HG03558 (cell line): ENCODE measurements at regions not wholly inside any gene's neighbourhood (a gene's known extent, or its start where the extent isn't known, plus 50 kb on each side); places are given as distances from the start of the nearest gene placed in this dataset.
"Not testable (repeated sequence)": the region's sequence is repeated elsewhere in the genome, so short reads cannot be mapped to it uniquely, and the experiment has no call there.

Experiments used
- ATAC-seq: cut with Tn5 transposase; IDR thresholded peaks from one replicate; pipeline ENCODE4 v1.9.1; 2021; ENCODE audit warnings: moderate number of reproducible peaks; ENCODE audit not compliant: unreplicated experiment; ENCODE audit errors: extremely low read depth

GRCh38 chr2:208595386-208596275 is 189.0 kb downstream of the PTH2R start:
- ATAC-seq = no peak

- ATAC-seq = no peak
Measured at GRCh38 chr2:208607694-208608093, 201.1 kb downstream of the PTH2R start.

GRCh38 chr2:208608122-208608835 is 201.7 kb downstream of the PTH2R start:
- ATAC-seq = no peak

- no peak for ATAC-seq
Measured at GRCh38 chr2:208609166-208609804, 202.7 kb downstream of the PTH2R start.

- not testable (repeated sequence) for ATAC-seq
Measured at GRCh38 chr2:208615675-208616074, 209.1 kb downstream of the PTH2R start.

- ATAC-seq = no peak
Measured at GRCh38 chr2:208618220-208618619, 211.6 kb downstream of the PTH2R start.

- ATAC-seq = no peak
Measured at GRCh38 chr2:208619993-208620392, 213.4 kb downstream of the PTH2R start.

GRCh38 chr2:208620487-208620978 is 213.9 kb downstream of the PTH2R start:
- ATAC-seq = no peak

- ATAC-seq = no peak
Measured at GRCh38 chr2:208627110-208627884, 220.7 kb downstream of the PTH2R start.

- ATAC-seq = no peak
Measured at GRCh38 chr2:208627916-208628315, 221.3 kb downstream of the PTH2R start.

- no peak for ATAC-seq
Measured at GRCh38 chr2:208638059-208638458, 231.5 kb downstream of the PTH2R start.

GRCh38 chr2:208642125-208642779 is 235.7 kb downstream of the PTH2R start:
- no peak for ATAC-seq

GRCh38 chr2:208643145-208643544 is 236.6 kb downstream of the PTH2R start:
- ATAC-seq = no peak

- no peak for ATAC-seq
Measured at GRCh38 chr2:208645226-208645625, 238.6 kb downstream of the PTH2R start.

- no peak for ATAC-seq
Measured at GRCh38 chr2:208648368-208648767, 241.8 kb downstream of the PTH2R start.

- ATAC-seq = no peak
Measured at GRCh38 chr2:208653383-208653782, 246.8 kb downstream of the PTH2R start.

- ATAC-seq = no peak
Measured at GRCh38 chr2:208654056-208654455, 247.5 kb downstream of the PTH2R start.

GRCh38 chr2:208657468-208657867 is 250.9 kb downstream of the PTH2R start:
- ATAC-seq = no peak

GRCh38 chr2:208669394-208669793 is 262.8 kb downstream of the PTH2R start:
- ATAC-seq = no peak

GRCh38 chr2:208671284-208671683 is 264.7 kb downstream of the PTH2R start:
- no peak for ATAC-seq
